ENCODE measurements at regions not wholly inside any gene's neighbourhood (a gene's known extent, or its start where the extent isn't known, plus 50 kb on each side); places are given as distances from the start of the nearest gene placed in this dataset.

- DNase-seq = no peak
These were observed 465.4 kb upstream of the CCL2 start for GRCh38 chr17:33789658-33790057.

- no peak for DNase-seq
These were observed 457.9 kb upstream of the CCL2 start for GRCh38 chr17:33797181-33797580.

- DNase-seq = no peak
These were observed 456.8 kb upstream of the CCL2 start for GRCh38 chr17:33798308-33798707.

- no peak for DNase-seq
These were observed 452.5 kb upstream of the CCL2 start for GRCh38 chr17:33802349-33803198.

GRCh38 chr17:33803199-33803685 is 451.8 kb upstream of the CCL2 start:
- no peak for DNase-seq

GRCh38 chr17:33803686-33804085 is 451.4 kb upstream of the CCL2 start:
- no peak for DNase-seq

- no peak for DNase-seq
These were observed 450.7 kb upstream of the CCL2 start for GRCh38 chr17:33804401-33804800.

- no peak for DNase-seq
These were observed 448.5 kb upstream of the CCL2 start for GRCh38 chr17:33806631-33807030.

GRCh38 chr17:33809748-33810147 is 445.3 kb upstream of the CCL2 start:
- DNase-seq = no peak

- DNase-seq = no peak
These were observed 443.9 kb upstream of the CCL2 start for GRCh38 chr17:33811004-33811760.

- no peak for DNase-seq
These were observed 443.0 kb upstream of the CCL2 start for GRCh38 chr17:33811984-33812577.

GRCh38 chr17:33814852-33815251 is 440.2 kb upstream of the CCL2 start:
- no peak for DNase-seq

GRCh38 chr17:33816036-33816435 is 439.0 kb upstream of the CCL2 start:
- no peak for DNase-seq

GRCh38 chr17:33816842-33817617 is 438.1 kb upstream of the CCL2 start:
- DNase-seq = no peak

GRCh38 chr17:33819539-33819938 is 435.5 kb upstream of the CCL2 start:
- DNase-seq = no peak

GRCh38 chr17:33832262-33832661 is 422.8 kb upstream of the CCL2 start:
- no peak for DNase-seq

- DNase-seq = no peak
These were observed 417.8 kb upstream of the CCL2 start for GRCh38 chr17:33837281-33837680.

- DNase-seq = no peak
These were observed 416.8 kb upstream of the CCL2 start for GRCh38 chr17:33838281-33838680.

- peak; percentile 18 to 34 for DNase-seq
These were observed 407.2 kb upstream of the CCL2 start for GRCh38 chr17:33847900-33848299.

GRCh38 chr17:33848433-33848832 is 406.7 kb upstream of the CCL2 start:
- DNase-seq = no peak

GRCh38 chr17:33854596-33854995 is 400.5 kb upstream of the CCL2 start:
- DNase-seq = no peak

- no peak for DNase-seq
These were observed 397.0 kb upstream of the CCL2 start for GRCh38 chr17:33858121-33858520.

- no peak for DNase-seq
These were observed 396.4 kb upstream of the CCL2 start for GRCh38 chr17:33858682-33859081.
